ENCODE measurements at regions not wholly inside any gene's neighbourhood (a gene's known extent, or its start where the extent isn't known, plus 50 kb on each side); places are given as distances from the start of the nearest gene placed in this dataset.

DNA sequence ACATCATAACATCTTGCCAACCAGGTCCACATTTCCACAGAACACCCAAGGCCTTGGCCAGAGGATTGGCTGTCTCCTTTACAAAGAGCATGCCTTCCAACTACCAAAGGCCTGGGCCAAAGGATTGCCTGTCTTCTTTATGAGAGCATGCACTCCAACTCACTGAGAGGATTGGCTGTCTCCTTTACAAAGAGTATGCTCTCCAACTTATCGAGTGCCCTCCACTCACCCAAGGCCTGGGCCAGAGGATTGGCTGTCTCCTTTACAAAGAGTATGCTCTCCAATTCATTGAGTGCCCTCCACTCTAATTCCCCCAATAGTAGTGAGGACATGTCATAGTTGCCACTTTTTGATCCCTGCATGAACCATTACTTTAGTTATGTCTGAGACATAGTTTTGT is 79.9 kb upstream of the TAS2R1 start:
- POLR2A ChIA-PET (ENCODE audit: unreplicated experiment) = no interaction called here
- TF ChIP-seq EZH2 (IDR thresholded peaks at IDR 0.05; ENCODE audit: low read depth) = no peak
- CTCF ChIA-PET = no interaction called here

DNA sequence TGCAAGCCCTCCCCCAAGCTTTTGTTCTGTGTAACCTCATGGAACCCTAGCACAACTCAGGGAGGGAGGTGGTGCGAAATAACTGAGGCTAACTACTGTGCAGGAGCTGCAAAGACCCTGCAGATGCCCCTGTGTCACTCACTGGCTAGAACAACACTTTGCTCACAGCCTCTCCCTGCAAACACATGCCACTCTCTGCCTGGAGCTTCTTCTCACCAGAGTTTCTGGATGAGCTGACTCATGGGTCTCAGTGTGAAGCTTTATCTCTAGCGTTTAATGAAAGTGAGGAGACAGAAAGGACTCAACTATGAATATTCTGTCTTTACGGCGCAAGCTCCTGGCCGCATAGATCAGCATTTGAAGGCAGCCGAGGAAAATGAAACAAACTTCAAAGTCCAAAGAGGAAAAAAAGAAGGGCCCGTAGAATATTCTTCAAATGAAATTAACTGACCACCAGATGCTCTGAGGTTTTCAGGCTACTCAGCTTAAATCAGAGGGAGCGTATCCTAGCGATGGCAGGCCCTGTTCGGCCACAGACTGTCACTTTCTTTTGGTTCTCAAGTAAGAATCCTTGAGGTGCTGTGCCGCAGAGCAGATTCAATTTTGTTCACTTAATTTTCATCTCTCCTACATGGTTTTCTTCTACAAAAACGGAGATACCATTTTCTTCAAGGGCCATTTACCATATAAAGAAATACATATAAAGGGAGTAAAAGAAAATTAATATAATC is 77.7 kb upstream of the TAS2R1 start:
- POLR2A ChIA-PET (ENCODE audit: unreplicated experiment) = no interaction called here
- intact Hi-C loops (cut with micrococcal nuclease; ENCODE audit: unreplicated experiment) = no loop called here

More for the DNA sequence above, 79.9 kb upstream of the TAS2R1 start:
- Histone ChIP-seq H3K36me3 (ENCODE audit: low read depth) (no peaks in the 10 kb centered on the region), H3K4me3 (no peak overlapping the region), H2AFZ (no peak overlapping the region), H3K79me2 (ENCODE audit: low read depth) (no peaks in the 10 kb centered on the region), H4K20me1 (ENCODE audit: insufficient read depth) (no peaks in the 10 kb centered on the region), H3K9me2 (ENCODE audit: insufficient read depth) (no peaks in the 10 kb centered on the region), H3K27ac (no peak overlapping the region), H3K4me1 (replicated peaks; ENCODE audit: insufficient read depth) (peaks cover 14% of the 10 kb centered on the region), H3K4me2 (no peak overlapping the region), H3K27me3 (ENCODE audit: insufficient read depth, low read depth) (no peaks in the 10 kb centered on the region), H3F3A (ENCODE audit: insufficient read depth, low read depth) (peaks cover 8% of the 10 kb centered on the region; the same call in 1 of the 2 replicates), H3K9me3 (ENCODE audit: insufficient read depth, low read depth) (peaks cover 5% of the 10 kb centered on the region; the same call in 1 of the 2 replicates)
- no peak for DNase-seq
- no TSS peak for BruUV-seq (replicated peaks)
- intact Hi-C loops (cut with micrococcal nuclease; ENCODE audit: unreplicated experiment) = no loop called here

DNA sequence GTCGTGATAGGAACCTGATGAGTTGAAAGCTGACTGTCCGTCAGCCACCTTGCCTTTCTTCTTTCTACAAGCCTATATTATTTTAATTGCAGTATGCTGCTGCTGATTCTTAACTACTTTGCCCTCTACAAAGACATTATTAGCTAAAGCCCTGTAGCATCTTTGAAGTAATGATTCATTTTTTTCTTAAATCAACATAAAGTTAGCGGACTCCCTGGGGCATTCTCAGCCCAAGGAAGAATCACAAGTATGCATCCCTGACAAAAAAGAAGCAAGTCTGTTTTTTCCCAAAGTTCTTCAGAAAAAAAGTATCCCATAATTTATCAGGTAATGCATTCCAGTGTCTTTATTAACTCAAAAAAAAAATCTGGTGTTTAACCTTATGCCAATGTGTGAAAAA is 69.5 kb upstream of the TAS2R1 start:
- no peak for DNase-seq
- no peak overlapping the region for H3K27ac ChIP-seq
- no peaks in the 10 kb centered on the region for H3K4me1 ChIP-seq (replicated peaks; ENCODE audit: insufficient read depth)
- H3K9me3 ChIP-seq (ENCODE audit: insufficient read depth, low read depth) = no peaks in the 10 kb centered on the region
- no peak overlapping the region for H3K4me3 ChIP-seq
- H3K79me2 ChIP-seq (ENCODE audit: low read depth) = no peaks in the 10 kb centered on the region
- H3K9me2 ChIP-seq (ENCODE audit: insufficient read depth) = no peaks in the 10 kb centered on the region
- no peak overlapping the region for H3K4me2 ChIP-seq
- TF ChIP-seq, protein P1, sequence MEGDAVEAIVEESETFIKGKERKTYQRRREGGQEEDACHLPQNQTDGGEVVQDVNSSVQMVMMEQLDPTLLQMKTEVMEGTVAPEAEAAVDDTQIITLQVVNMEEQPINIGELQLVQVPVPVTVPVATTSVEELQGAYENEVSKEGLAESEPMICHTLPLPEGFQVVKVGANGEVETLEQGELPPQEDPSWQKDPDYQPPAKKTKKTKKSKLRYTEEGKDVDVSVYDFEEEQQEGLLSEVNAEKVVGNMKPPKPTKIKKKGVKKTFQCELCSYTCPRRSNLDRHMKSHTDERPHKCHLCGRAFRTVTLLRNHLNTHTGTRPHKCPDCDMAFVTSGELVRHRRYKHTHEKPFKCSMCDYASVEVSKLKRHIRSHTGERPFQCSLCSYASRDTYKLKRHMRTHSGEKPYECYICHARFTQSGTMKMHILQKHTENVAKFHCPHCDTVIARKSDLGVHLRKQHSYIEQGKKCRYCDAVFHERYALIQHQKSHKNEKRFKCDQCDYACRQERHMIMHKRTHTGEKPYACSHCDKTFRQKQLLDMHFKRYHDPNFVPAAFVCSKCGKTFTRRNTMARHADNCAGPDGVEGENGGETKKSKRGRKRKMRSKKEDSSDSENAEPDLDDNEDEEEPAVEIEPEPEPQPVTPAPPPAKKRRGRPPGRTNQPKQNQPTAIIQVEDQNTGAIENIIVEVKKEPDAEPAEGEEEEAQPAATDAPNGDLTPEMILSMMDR (conservative IDR thresholded peaks at IDR 0.05) = no peak
- TF ChIP-seq EZH2 (IDR thresholded peaks at IDR 0.05; ENCODE audit: low read depth) = no peak
- no peaks in the 10 kb centered on the region for H4K20me1 ChIP-seq (ENCODE audit: insufficient read depth)
- H3F3A ChIP-seq (ENCODE audit: insufficient read depth, low read depth) = no peaks in the 10 kb centered on the region
- no peaks in the 10 kb centered on the region for H3K27me3 ChIP-seq (ENCODE audit: insufficient read depth, low read depth)
- ChIA-PET POLR2A (ENCODE audit: unreplicated experiment) (no interaction called here), CTCF (no interaction called here)
- no peak overlapping the region for H2AFZ ChIP-seq
- intact Hi-C loops (cut with micrococcal nuclease; ENCODE audit: unreplicated experiment) = no loop called here
- no peaks in the 10 kb centered on the region for H3K36me3 ChIP-seq (ENCODE audit: low read depth)
- no TSS peak for BruUV-seq (replicated peaks)

More for the DNA sequence above, 77.7 kb upstream of the TAS2R1 start:
- TF ChIP-seq EZH2 (IDR thresholded peaks at IDR 0.05; ENCODE audit: low read depth) = no peak
- TF ChIP-seq, protein P1 (conservative IDR thresholded peaks at IDR 0.05) = no peak
- Histone ChIP-seq H3K79me2 (ENCODE audit: low read depth) (no peaks in the 10 kb centered on the region), H3K9me2 (ENCODE audit: insufficient read depth) (no peaks in the 10 kb centered on the region), H2AFZ (no peak overlapping the region), H4K20me1 (ENCODE audit: insufficient read depth) (no peaks in the 10 kb centered on the region), H3K9me3 (ENCODE audit: insufficient read depth, low read depth) (peaks cover 5% of the 10 kb centered on the region; the same call in 1 of the 2 replicates), H3K36me3 (ENCODE audit: low read depth) (no peaks in the 10 kb centered on the region), H3K27me3 (ENCODE audit: insufficient read depth, low read depth) (no peaks in the 10 kb centered on the region), H3K4me2 (no peak overlapping the region), H3F3A (ENCODE audit: insufficient read depth, low read depth) (peaks cover 6% of the 10 kb centered on the region; the same call in 1 of the 2 replicates), H3K27ac (no peak overlapping the region), H3K4me3 (no peak overlapping the region), H3K4me1 (replicated peaks; ENCODE audit: insufficient read depth) (peaks cover 10% of the 10 kb centered on the region)
- CTCF ChIA-PET = no interaction called here
- BruUV-seq (replicated peaks) = no TSS peak
- DNase-seq = no peak

DNA sequence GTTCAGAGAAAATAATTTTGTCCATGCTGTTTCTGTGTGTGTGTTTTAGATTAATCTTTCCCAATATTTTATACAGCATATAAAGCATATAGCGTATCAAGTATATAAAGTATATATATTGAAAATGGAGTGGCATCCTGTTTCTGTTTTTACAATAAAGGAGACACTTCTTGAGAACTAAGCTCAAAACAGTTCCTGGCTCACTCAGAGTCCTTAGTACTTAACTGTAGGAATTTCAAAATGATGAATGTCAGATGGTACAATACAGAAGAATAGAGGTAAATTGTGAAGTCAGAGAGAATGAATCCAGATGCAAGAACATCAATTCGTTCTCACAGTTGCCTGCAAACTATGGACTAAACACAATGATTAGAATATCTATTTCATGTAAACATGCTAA is 68.7 kb upstream of the TAS2R1 start:
- CTCF ChIA-PET = no interaction called here
- intact Hi-C loops (cut with micrococcal nuclease; ENCODE audit: unreplicated experiment) = no loop called here

More for the DNA sequence above, 68.7 kb upstream of the TAS2R1 start:
- Histone ChIP-seq H3K4me2 (no peak overlapping the region), H3K4me3 (no peak overlapping the region), H4K20me1 (ENCODE audit: insufficient read depth) (no peaks in the 10 kb centered on the region), H3K4me1 (replicated peaks; ENCODE audit: insufficient read depth) (no peaks in the 10 kb centered on the region), H2AFZ (no peak overlapping the region), H3F3A (ENCODE audit: insufficient read depth, low read depth) (no peaks in the 10 kb centered on the region), H3K9me3 (ENCODE audit: insufficient read depth, low read depth) (no peaks in the 10 kb centered on the region), H3K9me2 (ENCODE audit: insufficient read depth) (no peaks in the 10 kb centered on the region), H3K27me3 (ENCODE audit: insufficient read depth, low read depth) (no peaks in the 10 kb centered on the region), H3K36me3 (ENCODE audit: low read depth) (no peaks in the 10 kb centered on the region), H3K79me2 (ENCODE audit: low read depth) (no peaks in the 10 kb centered on the region), H3K27ac (no peak overlapping the region)
- no TSS peak for BruUV-seq (replicated peaks)
- POLR2A ChIA-PET (ENCODE audit: unreplicated experiment) = no interaction called here
- TF ChIP-seq EZH2 (IDR thresholded peaks at IDR 0.05; ENCODE audit: low read depth) = no peak
- TF ChIP-seq, protein P1 (conservative IDR thresholded peaks at IDR 0.05) = no peak
- DNase-seq = no peak
